Stimulated activated naive CD4-positive, alpha-beta T cell treated with Interleukin-2 at 50 U/mL for 16 hours (primary cell): ENCODE measurements at regions not wholly inside any gene's neighbourhood (a gene's known extent, or its start where the extent isn't known, plus 50 kb on each side); places are given as distances from the start of the nearest gene placed in this dataset.
"Not testable (repeated sequence)": the region's sequence is repeated elsewhere in the genome, so short reads cannot be mapped to it uniquely, and the experiment has no call there.

Experiments used
- DNase-seq: peaks from one replicate; lab custom pipeline; 2025; lab: John Stamatoyannopoulos, UW

DNA sequence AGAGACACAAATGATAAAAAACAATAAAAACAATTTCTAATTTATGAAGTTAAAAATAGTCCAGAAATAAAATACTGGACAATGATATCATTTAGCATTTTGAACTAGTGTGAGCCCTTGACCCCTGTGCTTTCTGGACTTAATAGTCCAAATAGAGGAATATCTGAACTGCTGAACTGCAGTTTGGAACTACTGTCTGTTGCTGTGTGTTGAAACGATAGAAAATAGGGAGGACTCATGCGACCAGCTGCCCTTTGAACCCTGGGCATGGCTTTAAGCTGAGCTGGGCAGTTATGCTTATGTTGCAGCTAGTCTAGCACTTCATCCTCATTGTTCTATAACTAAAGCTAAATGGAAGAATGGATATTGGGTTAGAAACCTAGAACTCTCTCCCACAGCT lies 99.5 kb downstream of the FMR1NB start:
- DNase-seq, result no peak

GRCh38 chrX:148084611-148085010 lies 103.5 kb downstream of the FMR1NB start:
- DNase-seq, result no peak

GRCh38 chrX:148120151-148120550 lies 139.0 kb downstream of the FMR1NB start:
- DNase-seq, result no peak

DNA sequence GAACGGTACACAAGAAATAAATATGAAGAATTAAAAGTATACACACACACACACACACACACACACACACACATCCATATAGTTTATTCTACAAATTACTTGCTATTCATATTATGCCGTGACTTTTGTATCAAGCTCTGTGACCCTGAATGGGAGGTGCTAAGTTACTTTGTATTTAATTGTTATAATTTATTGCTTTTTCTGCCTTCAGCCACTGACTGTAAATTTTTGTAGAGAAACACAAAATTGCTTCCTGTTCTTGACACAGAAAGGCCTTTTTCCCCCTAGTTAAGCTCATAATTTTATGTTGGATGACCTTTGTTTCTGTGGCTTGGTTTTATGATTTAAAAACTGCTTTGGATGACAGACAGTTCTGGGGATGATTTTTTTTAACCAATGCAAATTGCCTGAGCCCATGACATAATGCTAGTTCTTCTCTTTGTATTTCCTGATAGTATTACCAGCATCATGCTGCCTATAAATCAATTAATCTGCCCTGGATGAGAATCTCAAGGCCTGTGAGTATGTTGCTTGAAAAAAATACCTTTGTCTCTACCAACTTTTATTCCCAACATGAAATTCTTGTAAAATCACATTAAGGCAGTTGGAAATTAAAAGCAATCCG lies 140.0 kb downstream of the FMR1NB start:
- DNase-seq, result no peak

DNA sequence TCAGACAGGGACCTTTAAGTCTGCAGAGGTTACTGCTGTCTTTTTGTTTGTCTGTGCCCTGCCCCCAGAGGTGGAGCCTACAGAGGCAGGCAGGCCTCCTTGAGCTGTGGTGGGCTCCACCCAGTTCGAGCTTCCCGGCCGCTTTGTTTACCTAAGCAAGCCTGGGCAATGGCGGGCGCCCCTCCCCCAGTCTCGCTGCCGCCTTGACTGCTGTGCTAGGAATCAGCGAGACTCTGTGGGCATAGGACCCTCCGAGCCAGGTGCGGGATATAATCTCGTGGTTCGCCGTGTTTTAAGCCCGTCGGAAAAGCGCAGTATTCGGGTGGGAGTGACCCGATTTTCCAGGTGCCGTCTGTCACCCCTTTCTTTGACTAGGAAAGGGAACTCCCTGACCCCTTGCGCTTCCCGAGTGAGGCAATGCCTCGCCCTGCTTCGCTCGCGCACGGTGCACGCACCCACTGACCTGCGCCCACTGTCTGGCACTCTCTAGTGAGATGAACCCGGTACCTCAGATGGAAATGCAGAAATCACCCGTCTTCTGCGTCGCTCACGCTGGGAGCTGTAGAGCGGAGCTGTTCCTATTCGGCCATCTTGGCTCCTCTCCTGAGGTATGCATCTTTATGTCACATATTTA lies 147.9 kb downstream of the FMR1NB start:
- DNase-seq, result not testable (repeated sequence)

GRCh38 chrX:148133105-148133725 lies 152.1 kb downstream of the FMR1NB start:
- no peak for DNase-seq

- no peak for DNase-seq
Observed at GRCh38 chrX:148134578-148134977, 153.4 kb downstream of the FMR1NB start.

DNA sequence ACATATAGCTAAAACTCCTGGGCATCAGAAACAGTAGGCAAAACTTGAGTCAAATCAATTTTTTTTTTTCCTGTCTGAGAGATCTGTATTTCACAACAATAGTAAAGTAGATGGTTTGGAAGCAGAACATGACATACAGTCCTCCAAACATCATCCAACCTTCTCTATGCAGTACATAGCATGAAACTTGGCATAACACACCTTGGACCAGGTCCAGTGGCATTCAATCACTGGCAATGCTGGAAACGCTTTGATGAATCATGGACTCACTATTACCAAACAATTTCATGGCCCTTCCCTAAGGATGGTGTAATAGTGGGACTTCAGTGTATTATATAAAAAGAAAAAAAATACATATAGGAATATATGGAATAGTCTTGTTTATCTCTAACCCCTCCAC lies 154.6 kb downstream of the FMR1NB start:
- DNase-seq, result no peak

DNA sequence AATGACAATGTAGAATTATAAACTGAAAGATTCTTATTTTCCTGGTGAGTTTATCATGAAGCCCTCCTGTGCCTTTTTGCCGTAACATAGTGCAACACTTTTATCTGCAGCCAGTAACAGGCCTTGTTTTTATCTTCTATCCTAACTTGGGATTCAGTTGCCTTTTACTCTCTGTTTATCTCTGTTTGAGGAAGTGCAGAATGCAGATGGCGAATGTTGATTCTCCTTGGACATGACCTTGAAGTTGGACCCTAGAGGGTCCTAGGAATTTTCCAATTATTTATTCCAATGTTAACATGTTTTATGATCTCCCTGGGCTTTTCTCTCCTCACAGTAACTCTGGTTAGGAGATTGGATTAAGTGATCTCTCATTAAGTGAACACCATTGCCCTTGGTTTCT lies 165.0 kb downstream of the FMR1NB start:
- DNase-seq, result no peak

- no peak for DNase-seq
Observed at GRCh38 chrX:148156986-148157385, 175.8 kb downstream of the FMR1NB start.

- no peak for DNase-seq
Observed at GRCh38 chrX:148159796-148160195, 178.7 kb downstream of the FMR1NB start.

DNA sequence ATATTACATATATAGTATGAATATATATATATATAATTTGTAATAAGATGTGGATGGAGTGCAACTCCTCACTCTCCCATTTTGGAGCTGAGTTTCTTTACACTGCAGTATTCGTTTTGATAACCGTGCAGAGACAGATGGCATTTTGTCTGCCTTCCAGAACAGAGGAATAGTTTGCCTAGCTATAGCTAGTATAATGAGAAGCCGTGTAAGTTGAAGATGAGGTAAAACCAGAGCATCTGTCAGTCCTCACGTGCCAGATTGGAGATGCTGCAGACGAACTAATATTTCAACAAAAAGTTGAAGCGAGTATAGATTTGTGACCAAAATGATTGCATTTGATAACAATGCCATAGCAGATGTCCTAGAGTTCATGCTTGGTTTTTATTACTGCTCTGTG lies 180.6 kb downstream of the FMR1NB start:
- no peak for DNase-seq

- DNase-seq, result no peak
Observed at GRCh38 chrX:148185631-148186030, 204.5 kb downstream of the FMR1NB start.

DNA sequence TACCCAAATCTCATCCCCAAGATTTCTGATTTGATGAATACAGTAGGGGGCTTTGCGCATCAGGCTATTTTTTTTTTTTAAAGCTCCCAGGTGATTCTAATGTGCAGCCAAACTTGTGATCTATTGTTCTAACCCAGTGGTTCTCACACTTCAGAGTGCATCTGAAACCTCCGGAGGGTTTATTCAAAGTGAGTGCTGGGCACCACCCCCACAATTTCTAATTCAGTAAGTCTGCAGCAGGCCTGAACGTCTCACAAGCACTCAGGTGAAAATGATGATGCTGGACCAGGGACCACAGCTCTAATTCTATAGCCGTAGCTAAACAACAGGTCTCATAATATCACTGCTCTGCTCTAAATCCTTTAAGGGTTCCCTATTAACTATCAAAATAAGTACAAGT lies 211.4 kb downstream of the FMR1NB start:
- DNase-seq, result no peak

DNA sequence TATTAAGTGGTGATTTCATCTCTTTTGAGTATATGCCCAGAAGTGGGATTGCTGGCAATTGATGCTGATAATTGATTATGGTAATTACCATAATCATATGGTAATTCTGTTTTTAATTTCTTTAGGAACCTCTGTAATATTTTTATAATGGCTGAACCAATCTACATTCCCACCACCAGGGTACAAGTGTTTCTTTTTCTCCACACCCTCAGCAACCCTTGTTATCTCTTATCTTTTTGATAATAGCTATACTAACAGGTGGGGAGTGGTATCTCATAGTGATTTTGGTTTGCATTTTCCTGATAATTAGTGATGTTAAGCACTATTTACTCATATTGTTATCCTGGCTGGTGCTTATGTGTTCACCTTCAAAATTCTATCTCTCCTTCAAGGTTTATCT lies 212.6 kb downstream of the FMR1NB start:
- no peak for DNase-seq

DNA sequence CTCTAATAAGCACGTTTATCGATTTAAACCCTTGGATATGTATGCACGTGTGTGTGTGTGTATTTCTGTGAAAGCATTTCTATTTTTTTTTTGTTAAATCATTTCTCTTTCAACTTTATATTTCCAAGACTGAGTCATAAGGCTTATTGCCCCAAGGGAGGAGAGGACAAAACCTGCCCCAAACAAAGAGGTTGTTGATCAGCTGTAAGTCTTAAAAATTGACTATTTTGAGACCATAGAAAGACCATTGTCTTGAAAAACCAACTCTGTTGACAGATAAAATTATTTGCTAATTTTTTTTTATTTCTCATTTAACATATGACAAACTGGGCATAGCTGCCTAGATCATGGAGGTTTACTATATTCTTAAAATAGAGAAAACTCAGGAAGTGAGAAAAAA lies 222.4 kb downstream of the FMR1NB start:
- DNase-seq, result no peak

DNA sequence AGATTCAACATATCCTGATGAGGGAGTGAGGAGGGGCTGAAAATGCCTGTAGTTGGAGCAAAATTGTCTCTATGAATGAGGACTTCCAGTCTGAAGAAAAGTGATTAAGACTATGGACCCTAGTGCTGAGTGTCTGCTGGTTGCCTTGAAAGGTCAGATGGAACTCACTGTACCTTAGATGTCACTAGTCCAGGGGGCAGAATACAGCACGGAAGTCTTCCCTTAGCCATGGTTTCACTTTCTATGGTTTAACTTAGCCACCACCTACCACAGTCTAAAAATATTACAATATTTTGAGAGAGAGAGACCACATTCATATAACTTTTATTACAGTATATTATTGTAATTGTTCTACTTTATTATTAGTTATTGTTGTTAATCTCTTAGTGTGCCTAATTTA lies 223.1 kb downstream of the FMR1NB start:
- DNase-seq, result no peak

DNA sequence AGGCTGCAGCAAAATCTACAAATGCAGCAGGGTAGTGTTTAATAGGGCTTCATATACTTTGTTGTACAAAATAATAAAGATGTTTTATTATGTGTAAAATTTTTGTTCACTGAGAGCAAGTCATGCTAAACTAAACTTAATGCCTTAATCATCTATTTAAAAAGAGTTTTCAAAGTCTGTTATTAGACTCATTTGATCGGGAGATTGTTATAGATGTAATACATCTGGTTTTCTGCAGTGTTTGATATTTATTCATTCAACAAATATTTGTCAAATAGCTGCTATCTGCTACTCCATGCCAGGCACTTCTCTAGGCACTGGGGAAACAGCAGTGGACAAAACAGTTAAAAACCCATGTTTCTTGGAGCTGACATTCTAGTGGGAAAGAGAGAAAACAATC lies 233.6 kb downstream of the FMR1NB start:
- no peak for DNase-seq

GRCh38 chrX:148215726-148216125 lies 234.6 kb downstream of the FMR1NB start:
- DNase-seq, result no peak

GRCh38 chrX:148223361-148223760 lies 242.2 kb downstream of the FMR1NB start:
- no peak for DNase-seq

GRCh38 chrX:148228521-148228920 lies 247.4 kb downstream of the FMR1NB start:
- DNase-seq, result no peak

GRCh38 chrX:148229801-148230303 lies 248.7 kb downstream of the FMR1NB start:
- no peak for DNase-seq

- no peak for DNase-seq
Observed at GRCh38 chrX:148259990-148260389, 240.4 kb upstream of the AFF2 start.

GRCh38 chrX:148265829-148266228 lies 234.6 kb upstream of the AFF2 start:
- no peak for DNase-seq
